Fibroblast of villous mesenchyme (primary cell): ENCODE measurements at regions not wholly inside any gene's neighbourhood (a gene's known extent, or its start where the extent isn't known, plus 50 kb on each side); places are given as distances from the start of the nearest gene placed in this dataset.

Experiments used
- DNase-seq: peaks from one replicate; pipeline ENCODE4 v3.0.0-alpha.2; 2010; ENCODE audit warnings: low read depth
- H3K4me3 ChIP-seq: 2 replicates; pipeline ENCODE4 v1.5.1; 2011; ENCODE audit warnings: low read depth, mild to moderate bottlenecking, low read length
- CTCF ChIP-seq: IDR thresholded peaks from 2 replicates; pipeline ENCODE4 v1.5.1; 2012; ENCODE audit warnings: low read depth, mild to moderate bottlenecking, low read length; ENCODE audit not compliant: insufficient read depth

- DNase-seq = no peak
Measured at GRCh38 chr11:70573701-70574151, 175.4 kb downstream of the CTTN start.

DNA sequence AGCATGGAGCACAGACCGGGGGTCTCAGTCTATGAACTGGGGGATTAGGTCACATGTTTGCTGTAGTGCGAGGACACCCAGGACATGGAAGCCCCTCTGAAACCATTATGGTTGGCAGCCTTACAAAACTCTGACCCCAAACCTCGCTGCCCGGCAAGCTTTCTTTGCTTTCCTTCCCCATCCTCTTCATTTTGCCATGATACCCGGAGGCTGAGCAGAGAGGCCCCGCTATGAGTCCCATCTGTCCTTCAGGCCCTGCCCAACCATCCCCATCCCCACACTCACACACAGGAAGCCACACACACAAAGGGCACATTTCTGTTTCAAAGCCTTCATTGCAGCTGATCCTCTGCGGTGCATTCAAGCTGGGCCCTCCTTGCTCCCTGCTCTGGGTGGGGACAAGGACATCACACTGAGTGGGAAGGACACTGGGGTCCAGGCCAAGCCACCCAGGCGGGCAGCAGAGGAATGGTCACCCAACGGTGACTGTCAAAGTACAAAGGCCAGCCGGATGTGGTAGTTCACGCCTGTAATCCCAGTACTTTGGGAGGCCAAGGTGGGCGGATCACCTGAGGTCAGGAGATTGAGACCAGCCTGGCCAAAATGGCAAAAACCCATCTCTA, 176.5 kb downstream of the CTTN start:
- H3K4me3 ChIP-seq = no peak overlapping the region
- DNase-seq = no peak
- no peak for TF ChIP-seq CTCF

More at GRCh38 chr11:70573701-70574151, 175.4 kb downstream of the CTTN start:
- no peak overlapping the region for H3K4me3 ChIP-seq
- TF ChIP-seq CTCF = no peak

DNA sequence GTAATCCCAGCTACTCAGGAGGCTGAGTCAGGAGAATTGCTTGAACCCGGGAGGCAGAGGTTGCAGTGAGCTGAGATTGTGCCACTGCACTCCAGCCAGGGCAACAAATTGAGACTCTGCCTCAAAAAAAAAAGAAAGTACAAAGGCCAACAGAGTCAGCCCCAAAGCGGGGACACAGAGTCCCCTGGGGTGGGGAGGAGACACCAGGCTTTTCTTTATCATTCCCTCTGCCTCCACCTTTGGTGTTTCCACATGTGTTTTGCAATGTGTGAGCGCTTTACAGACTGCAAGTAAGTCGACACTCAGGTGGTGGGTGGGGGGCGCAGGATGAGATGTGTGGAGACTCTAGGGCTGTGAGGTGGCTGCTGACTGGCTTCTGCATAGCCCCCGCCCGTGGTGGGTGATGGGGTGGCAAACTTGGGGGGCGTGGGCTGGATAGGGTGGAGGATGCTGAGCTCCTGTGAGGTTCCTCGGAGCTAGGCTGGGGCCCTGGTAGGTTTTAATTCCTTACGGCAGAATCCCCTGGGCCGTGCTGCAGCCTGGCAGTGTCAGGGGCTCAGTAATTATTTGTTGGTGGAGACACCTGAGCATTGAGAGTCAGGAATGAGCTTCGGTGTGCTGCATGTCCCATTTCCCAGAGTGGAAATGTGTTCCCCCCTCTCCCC, 177.2 kb downstream of the CTTN start:
- no peak for TF ChIP-seq CTCF
- no peak for DNase-seq
- no peak overlapping the region for H3K4me3 ChIP-seq

DNA sequence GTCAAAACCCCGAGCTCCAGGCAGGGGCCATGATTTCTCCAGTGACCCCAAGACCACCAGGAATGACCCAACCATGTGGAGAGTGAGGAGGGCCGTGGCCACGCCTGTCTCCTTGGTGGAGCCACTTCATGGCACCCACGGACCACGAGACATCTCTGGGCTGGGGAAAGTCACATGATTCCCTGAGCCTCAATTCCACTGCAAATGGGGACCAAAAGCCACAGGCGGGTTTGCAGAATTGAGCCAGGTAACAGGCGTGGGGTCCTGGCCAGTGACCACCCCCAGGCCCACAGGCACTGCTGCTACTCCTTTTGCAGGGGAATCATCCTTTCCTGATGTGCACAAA, 178.9 kb downstream of the CTTN start:
- no peak for DNase-seq
- H3K4me3 ChIP-seq = no peak overlapping the region
- no peak for TF ChIP-seq CTCF

GRCh38 chr11:70577948-70578347, 179.6 kb downstream of the CTTN start:
- DNase-seq = no peak
- TF ChIP-seq CTCF = no peak
- H3K4me3 ChIP-seq = no peak overlapping the region

GRCh38 chr11:70578371-70578770, 180.0 kb downstream of the CTTN start:
- TF ChIP-seq CTCF = no peak
- H3K4me3 ChIP-seq = no peak overlapping the region
- DNase-seq = no peak

- no peak for DNase-seq
- H3K4me3 ChIP-seq = no peak overlapping the region
- no peak for TF ChIP-seq CTCF
Measured at GRCh38 chr11:70578831-70579230, 180.5 kb downstream of the CTTN start.
